Pulmonary artery endothelial cell (primary cell): ENCODE measurements at regions not wholly inside any gene's neighbourhood (a gene's known extent, or its start where the extent isn't known, plus 50 kb on each side); places are given as distances from the start of the nearest gene placed in this dataset.

Experiments used
- DNase-seq: peaks from one replicate; pipeline ENCODE4 v3.0.0-alpha.2; 2011; ENCODE audit warnings: low read depth, low spot score

GRCh38 chr10:79007421-79008319, 61.1 kb upstream of the ZMIZ1 start:
- DNase-seq = no peak

GRCh38 chr10:79009145-79009544, 59.6 kb upstream of the ZMIZ1 start:
- DNase-seq = no peak

GRCh38 chr10:79012567-79012966, 56.2 kb upstream of the ZMIZ1 start:
- DNase-seq = no peak

GRCh38 chr10:79013406-79013987, 55.3 kb upstream of the ZMIZ1 start:
- DNase-seq = no peak

GRCh38 chr10:79014796-79015195, 54.0 kb upstream of the ZMIZ1 start:
- DNase-seq = no peak

GRCh38 chr10:79017882-79018520, 50.8 kb upstream of the ZMIZ1 start:
- no peak for DNase-seq

GRCh38 chr10:79018521-79019011, 50.2 kb upstream of the ZMIZ1 start:
- DNase-seq = no peak
